ENCODE measurements at regions not wholly inside any gene's neighbourhood (a gene's known extent, or its start where the extent isn't known, plus 50 kb on each side); places are given as distances from the start of the nearest gene placed in this dataset.

- no peak overlapping the region for H3K4me3 ChIP-seq (ENCODE audit: low read length)
- TF ChIP-seq CTCF (IDR thresholded peaks at IDR 0.05; ENCODE audit: insufficient read depth, low read depth, low read length, missing control alignments): no peak
- DNase-seq (ENCODE audit: low read depth): no peak
Measured at GRCh38 chr1:4002741-4003140, 102.7 kb upstream of the C1orf174 start.

GRCh38 chr1:4003846-4004505 is 103.9 kb upstream of the C1orf174 start:
- H3K4me3 ChIP-seq (ENCODE audit: low read length): no peak overlapping the region
- no peak for TF ChIP-seq CTCF (IDR thresholded peaks at IDR 0.05; ENCODE audit: insufficient read depth, low read depth, low read length, missing control alignments)
- no peak for DNase-seq (ENCODE audit: low read depth)

GRCh38 chr1:4004635-4005430 is 104.8 kb upstream of the C1orf174 start:
- DNase-seq (ENCODE audit: low read depth): no peak
- H3K4me3 ChIP-seq (ENCODE audit: low read length): no peak overlapping the region
- TF ChIP-seq CTCF (IDR thresholded peaks at IDR 0.05; ENCODE audit: insufficient read depth, low read depth, low read length, missing control alignments): no peak

GRCh38 chr1:4005431-4005830 is 105.4 kb upstream of the C1orf174 start:
- TF ChIP-seq CTCF (IDR thresholded peaks at IDR 0.05; ENCODE audit: insufficient read depth, low read depth, low read length, missing control alignments): no peak
- no peak overlapping the region for H3K4me3 ChIP-seq (ENCODE audit: low read length)
- no peak for DNase-seq (ENCODE audit: low read depth)

GRCh38 chr1:4006676-4007374 is 106.8 kb upstream of the C1orf174 start:
- H3K4me3 ChIP-seq (ENCODE audit: low read length): no peak overlapping the region
- TF ChIP-seq CTCF (IDR thresholded peaks at IDR 0.05; ENCODE audit: insufficient read depth, low read depth, low read length, missing control alignments): no peak
- DNase-seq (ENCODE audit: low read depth): no peak

GRCh38 chr1:4010284-4010683 is 110.2 kb upstream of the C1orf174 start:
- no peak for DNase-seq (ENCODE audit: low read depth)
- H3K4me3 ChIP-seq (ENCODE audit: low read length): no peak overlapping the region
- TF ChIP-seq CTCF (IDR thresholded peaks at IDR 0.05; ENCODE audit: insufficient read depth, low read depth, low read length, missing control alignments): no peak

Measured in epithelial cell of esophagus (primary cell).